ENCODE measurements at regions not wholly inside any gene's neighbourhood (a gene's known extent, or its start where the extent isn't known, plus 50 kb on each side); places are given as distances from the start of the nearest gene placed in this dataset.

DNA sequence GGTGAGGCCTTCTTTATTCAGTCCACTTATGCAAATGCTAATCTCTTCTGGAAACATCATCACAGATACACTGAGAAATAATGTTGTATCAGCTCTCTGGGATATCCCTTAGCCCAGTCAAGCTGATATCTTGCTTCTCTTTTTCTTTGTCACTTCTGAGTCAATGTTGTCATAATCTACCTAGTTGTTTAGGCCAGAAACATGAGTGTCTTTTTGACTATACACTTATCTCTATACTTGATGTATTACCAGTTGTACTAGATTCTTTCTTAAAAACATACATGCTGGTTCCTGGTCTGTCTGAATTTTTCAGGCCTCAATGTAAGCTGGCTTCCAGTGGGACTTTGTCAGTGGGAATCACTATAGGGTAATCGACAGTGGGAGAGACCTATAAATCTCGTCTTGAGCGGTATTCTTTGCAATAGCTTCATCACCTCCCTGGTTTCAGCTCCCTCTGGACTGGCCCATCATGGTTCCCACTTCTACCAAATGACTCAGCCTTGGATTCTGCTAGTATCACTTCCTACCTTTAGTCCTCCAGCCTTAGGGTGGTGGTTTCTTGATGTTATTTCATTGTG, 135.2 kb upstream of the CYYR1 start:
- no peaks in the 10 kb centered on the region for H3K9me3 Mint-ChIP-seq
- DNase-seq (ENCODE audit: low spot score in 2 of 2) (no peak), ATAC-seq (peak; percentile 40)
- H3K36me3 Mint-ChIP-seq = no peaks in the 10 kb centered on the region
- H3K27ac Mint-ChIP-seq = no peak overlapping the region
- H3K4me3 Mint-ChIP-seq = no peak overlapping the region
- H3K4me1 Mint-ChIP-seq = no peaks in the 10 kb centered on the region

DNA sequence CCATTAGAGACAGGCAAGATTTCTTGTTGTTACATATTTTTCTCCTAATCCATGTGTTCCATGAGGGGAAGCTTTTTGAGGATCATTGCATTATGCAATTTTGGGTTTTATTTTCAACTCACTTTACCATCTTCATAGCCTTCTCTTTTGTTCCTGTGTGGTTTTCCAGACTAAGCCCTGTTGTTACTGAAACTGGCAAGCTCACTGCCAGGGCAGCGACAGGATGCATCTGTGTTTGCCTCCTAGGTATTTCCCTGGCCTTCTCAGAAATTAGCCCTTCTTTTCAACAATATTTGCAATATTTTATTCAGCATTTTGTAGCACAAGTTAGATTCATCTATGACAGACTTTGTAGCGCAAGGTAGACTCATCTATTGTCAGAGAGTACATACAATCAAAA, 134.2 kb upstream of the CYYR1 start:
- H3K9me3 Mint-ChIP-seq = no peaks in the 10 kb centered on the region
- ATAC-seq (no peak), DNase-seq (ENCODE audit: low spot score in 2 of 2) (no peak)
- no peak overlapping the region for H3K4me3 Mint-ChIP-seq
- no peaks in the 10 kb centered on the region for H3K36me3 Mint-ChIP-seq
- H3K27ac Mint-ChIP-seq = no peak overlapping the region
- no peaks in the 10 kb centered on the region for H3K4me1 Mint-ChIP-seq

DNA sequence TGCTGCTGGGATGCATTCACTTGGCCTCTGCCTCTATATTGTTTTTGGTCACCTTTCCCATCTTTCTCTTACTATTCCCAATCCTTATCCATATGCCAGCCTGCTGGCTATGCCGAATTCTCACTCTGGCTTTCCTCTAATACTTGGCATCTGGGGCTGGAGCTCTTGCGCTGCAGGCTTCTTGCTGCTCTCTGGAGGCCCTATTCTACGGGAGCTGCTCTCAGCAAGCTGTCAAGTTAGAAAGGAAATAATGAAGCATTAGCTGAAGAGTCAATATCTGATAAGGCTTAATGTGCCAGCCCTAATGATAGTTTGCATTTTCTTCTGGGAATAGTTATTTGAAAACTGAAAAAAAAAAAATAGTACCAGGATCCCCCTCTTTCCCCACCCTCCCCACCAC, 125.3 kb upstream of the CYYR1 start:
- Mint-ChIP-seq H3K4me3 (no peak overlapping the region), H3K9me3 (no peaks in the 10 kb centered on the region), H3K27ac (no peak overlapping the region), H3K36me3 (no peaks in the 10 kb centered on the region), H3K4me1 (no peaks in the 10 kb centered on the region)
- DNase-seq (ENCODE audit: low spot score in 2 of 2) = no peak
- ATAC-seq = no peak

DNA sequence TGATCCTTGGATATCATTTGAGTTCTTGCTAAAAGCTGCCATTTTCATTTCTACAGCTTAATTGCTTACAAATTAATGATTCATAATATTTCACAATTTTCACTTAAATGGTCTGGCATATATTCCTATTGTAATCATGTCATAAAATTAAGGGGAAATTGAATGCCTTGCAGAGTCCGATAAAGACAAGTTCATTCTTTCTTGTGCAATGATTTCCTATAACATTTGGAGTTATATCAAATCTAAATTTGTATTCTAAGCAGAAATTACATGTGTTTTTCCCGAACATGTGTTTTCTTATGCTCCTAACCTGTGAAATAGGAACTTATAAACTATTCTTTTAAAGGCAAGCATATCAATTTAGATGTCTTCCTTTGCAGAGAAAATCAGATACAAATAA, 118.3 kb upstream of the CYYR1 start:
- Mint-ChIP-seq H3K4me1 (no peaks in the 10 kb centered on the region), H3K27ac (no peak overlapping the region), H3K9me3 (peaks cover 3% of the 10 kb centered on the region), H3K4me3 (no peak overlapping the region), H3K36me3 (no peaks in the 10 kb centered on the region)
- DNase-seq (ENCODE audit: low spot score in 2 of 2) (no peak), ATAC-seq (no peak)

DNA sequence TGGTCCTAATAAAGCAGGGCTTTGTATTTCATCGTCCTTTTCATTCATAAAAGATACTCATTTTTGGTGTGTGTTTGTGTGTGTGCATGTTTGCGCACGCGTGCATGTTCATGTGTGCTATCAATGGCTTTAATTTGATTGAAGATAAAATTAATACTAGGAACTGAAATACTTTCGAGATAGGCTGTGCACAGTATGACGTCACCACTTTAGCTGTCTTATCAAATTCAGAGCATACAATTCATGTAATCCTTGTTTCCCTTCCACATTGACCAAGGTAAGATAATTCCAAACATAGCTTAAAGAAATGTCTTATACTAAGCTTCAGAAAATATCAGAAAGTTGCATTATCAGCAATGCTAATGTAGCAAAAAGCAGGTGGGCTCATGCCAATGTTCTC, 113.6 kb upstream of the CYYR1 start:
- no peak overlapping the region for H3K4me3 Mint-ChIP-seq
- H3K36me3 Mint-ChIP-seq = no peaks in the 10 kb centered on the region
- no peaks in the 10 kb centered on the region for H3K4me1 Mint-ChIP-seq
- DNase-seq (ENCODE audit: low spot score in 2 of 2) = no peak
- peaks cover 3% of the 10 kb centered on the region for H3K9me3 Mint-ChIP-seq
- H3K27ac Mint-ChIP-seq = no peak overlapping the region
- ATAC-seq = no peak

DNA sequence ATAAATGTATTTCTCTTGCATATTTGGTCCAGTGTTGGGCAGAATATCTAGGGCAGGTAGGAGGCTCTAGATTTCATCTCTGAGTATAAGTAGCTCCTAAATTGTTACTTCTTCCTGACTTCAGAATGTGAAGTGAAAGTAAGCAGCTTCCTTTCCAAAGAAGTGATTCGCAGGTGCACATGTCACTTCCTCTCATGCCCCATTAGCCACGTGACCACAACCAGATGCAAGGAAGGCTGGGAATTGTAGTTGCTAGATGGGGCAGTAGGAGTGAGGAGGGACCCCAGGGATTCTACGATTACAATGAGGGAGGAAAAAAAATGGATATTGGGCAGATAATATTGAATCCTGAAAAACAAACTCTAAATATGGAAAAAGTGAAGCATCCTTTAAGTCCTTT, 113.2 kb upstream of the CYYR1 start:
- H3K4me1 Mint-ChIP-seq = no peaks in the 10 kb centered on the region
- H3K9me3 Mint-ChIP-seq = peaks cover 3% of the 10 kb centered on the region
- no peak overlapping the region for H3K27ac Mint-ChIP-seq
- H3K4me3 Mint-ChIP-seq = no peak overlapping the region
- ATAC-seq (no peak), DNase-seq (ENCODE audit: low spot score in 2 of 2) (no peak)
- H3K36me3 Mint-ChIP-seq = no peaks in the 10 kb centered on the region

DNA sequence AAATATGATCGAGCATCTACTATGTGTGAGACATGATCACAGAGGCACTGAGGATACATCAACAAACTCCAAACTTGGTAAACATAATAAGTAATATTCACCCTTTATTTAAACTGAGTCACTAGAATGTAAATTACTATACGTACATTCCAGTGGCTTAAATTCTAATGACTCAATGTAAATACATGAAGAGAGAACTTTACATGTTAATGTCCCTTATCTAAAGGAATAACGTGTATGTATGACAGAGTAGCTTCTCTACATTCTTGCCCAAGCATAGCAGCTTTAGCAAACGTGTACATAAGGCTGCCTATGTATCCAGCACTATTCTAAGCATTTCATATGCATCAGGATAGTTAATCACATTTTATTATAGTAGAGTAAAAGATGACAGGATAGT, 111.8 kb upstream of the CYYR1 start:
- no peaks in the 10 kb centered on the region for H3K4me1 Mint-ChIP-seq
- H3K4me3 Mint-ChIP-seq = no peak overlapping the region
- DNase-seq (ENCODE audit: low spot score in 2 of 2) (no peak), ATAC-seq (no peak)
- H3K36me3 Mint-ChIP-seq = no peaks in the 10 kb centered on the region
- H3K27ac Mint-ChIP-seq = no peak overlapping the region
- peaks cover 3% of the 10 kb centered on the region for H3K9me3 Mint-ChIP-seq

DNA sequence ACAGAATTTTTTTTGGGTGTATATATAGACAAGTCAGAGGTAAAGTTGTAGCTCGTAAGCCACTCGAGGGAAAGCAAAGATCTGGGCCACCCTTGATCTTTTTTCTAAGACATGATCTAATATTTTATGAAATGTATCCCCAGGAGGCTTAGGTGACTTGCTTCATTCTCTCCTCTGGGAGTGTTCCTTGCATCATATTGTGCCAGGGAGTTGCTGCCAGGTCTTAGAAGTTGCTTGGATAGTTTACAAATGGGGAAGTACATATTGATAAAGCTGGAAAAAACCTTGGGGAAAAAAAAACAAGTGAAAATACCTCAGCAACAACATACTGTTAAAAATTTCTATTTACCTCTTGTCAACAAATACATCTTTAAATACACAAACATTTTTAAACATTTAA, 110.9 kb upstream of the CYYR1 start:
- H3K4me1 Mint-ChIP-seq = no peaks in the 10 kb centered on the region
- no peak for DNase-seq (ENCODE audit: low spot score in 2 of 2)
- no peaks in the 10 kb centered on the region for H3K36me3 Mint-ChIP-seq
- no peak overlapping the region for H3K27ac Mint-ChIP-seq
- H3K4me3 Mint-ChIP-seq = no peak overlapping the region
- H3K9me3 Mint-ChIP-seq = peaks cover 3% of the 10 kb centered on the region
- no peak for ATAC-seq

DNA sequence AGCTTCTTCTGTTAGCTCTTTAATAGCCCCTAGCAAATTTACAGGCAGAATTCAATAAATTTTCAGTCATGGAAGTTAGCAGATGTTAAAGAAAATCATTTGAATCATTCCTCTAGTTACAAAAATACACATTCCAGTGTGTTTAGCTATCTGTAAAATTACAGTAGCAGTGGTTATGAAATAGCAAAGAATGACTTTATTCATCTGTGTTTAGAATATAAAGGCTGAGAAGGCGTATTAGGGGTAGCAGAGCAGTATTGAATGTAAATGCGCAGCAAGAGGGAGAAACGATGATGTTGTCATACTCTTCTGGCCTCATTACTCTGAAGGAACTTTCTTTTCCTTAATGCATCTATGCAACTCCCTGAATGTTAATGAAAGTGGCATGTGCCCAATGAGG, 106.2 kb upstream of the CYYR1 start:
- H3K4me3 Mint-ChIP-seq = no peak overlapping the region
- DNase-seq (ENCODE audit: low spot score in 2 of 2) (no peak), ATAC-seq (no peak)
- no peaks in the 10 kb centered on the region for H3K4me1 Mint-ChIP-seq
- H3K27ac Mint-ChIP-seq = no peak overlapping the region
- no peaks in the 10 kb centered on the region for H3K36me3 Mint-ChIP-seq
- no peaks in the 10 kb centered on the region for H3K9me3 Mint-ChIP-seq

DNA sequence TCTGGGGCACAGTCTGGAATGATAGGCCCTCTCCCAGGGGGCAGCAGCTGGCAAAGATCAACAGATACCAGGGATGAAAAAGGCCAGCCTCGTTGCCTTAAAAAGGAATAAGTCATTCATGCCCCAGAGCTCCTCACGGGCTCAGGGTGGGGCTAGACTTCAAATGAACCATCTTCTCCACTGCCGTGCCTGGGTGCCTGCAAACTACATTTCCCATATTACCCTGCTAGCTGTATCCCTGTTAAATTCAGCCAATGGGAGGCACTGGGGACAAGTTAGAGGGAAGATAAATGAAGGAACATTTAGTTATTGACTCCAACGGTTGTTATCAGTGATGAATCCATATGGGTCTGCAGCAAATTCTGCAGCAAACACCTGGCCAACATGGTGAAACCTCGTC, 101.2 kb upstream of the CYYR1 start:
- no peak for ATAC-seq

DNA sequence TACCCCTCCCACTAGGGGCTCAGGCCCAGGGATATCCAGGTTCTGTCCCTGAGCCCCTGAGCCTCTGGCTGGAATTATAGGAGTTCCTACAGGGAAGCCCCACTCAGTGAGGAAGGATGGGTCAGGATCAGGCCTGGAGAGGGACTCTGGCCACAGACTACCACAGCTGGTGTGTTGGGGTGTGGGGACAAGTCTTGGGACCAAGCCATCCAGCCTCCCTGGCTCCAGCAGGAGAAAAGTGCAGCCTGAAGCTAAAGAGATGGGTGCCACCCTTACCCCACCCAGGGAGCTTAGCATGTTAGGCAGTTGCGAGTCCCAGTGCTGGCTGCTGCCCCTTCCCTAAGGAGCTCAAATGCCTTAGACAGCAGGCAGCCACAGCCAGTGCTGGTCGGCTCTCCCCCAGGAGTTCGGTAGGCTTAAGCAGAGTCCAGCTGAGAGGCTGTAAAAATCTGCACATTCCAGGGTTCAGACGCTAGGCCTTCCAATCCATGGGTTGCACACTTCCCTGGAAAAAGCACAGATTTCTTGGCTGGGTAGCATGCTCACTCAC, 96.2 kb upstream of the CYYR1 start:
- peaks cover 10% of the 10 kb centered on the region for H3K9me3 Mint-ChIP-seq

More for the DNA sequence above, 101.2 kb upstream of the CYYR1 start:
- no peak overlapping the region for H3K27ac Mint-ChIP-seq
- H3K4me3 Mint-ChIP-seq = no peak overlapping the region
- H3K36me3 Mint-ChIP-seq = no peaks in the 10 kb centered on the region
- H3K9me3 Mint-ChIP-seq = peaks cover 3% of the 10 kb centered on the region
- H3K4me1 Mint-ChIP-seq = no peaks in the 10 kb centered on the region
- no peak for DNase-seq (ENCODE audit: low spot score in 2 of 2)

DNA sequence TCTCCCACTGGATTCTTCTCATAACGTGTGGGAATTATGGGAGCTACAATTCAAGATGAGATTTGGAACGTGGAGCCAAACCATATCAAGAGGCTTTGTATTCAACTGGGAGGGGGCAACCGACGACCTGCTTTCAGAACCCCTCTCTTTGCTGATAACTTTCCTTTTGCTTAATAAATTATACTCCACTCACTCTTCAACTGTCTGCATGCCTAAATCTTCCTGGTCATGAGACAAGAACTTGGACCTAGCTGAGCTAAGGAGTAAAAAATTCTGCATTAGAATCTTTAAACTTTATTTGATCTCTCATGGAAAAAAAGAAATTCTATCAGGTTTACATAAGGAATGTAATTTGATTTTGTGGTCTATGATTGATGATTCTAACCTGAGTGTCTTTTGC, 86.7 kb upstream of the CYYR1 start:
- no peaks in the 10 kb centered on the region for H3K4me1 Mint-ChIP-seq
- DNase-seq (ENCODE audit: low spot score in 2 of 2) = no peak
- H3K9me3 Mint-ChIP-seq = peaks cover 6% of the 10 kb centered on the region

More for the DNA sequence above, 96.2 kb upstream of the CYYR1 start:
- DNase-seq (ENCODE audit: low spot score in 2 of 2) = no peak
- Mint-ChIP-seq H3K27ac (no peak overlapping the region), H3K4me3 (no peak overlapping the region), H3K4me1 (no peaks in the 10 kb centered on the region), H3K36me3 (no peaks in the 10 kb centered on the region)
- ATAC-seq = no peak

DNA sequence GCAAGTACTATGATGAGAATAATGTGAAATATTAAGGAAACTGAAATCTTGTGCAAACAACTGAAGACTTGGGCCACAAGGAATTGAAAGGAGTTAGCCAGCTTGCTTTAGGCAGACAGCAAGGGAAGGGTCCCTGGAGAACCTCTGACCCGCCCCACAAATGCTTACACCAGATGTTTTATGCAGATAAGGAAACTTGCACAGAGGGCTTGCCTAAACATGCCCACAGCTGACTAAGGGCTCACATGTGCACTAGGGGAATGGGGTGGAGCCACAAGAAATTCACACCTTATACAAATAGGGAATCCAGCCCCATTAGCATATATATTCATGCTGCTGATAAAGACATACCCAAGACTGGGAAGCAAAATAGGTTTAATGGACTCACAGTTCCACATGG, 86.1 kb upstream of the CYYR1 start:
- ATAC-seq (no peak), DNase-seq (ENCODE audit: low spot score in 2 of 2) (no peak)
- no peak overlapping the region for H3K27ac Mint-ChIP-seq
- H3K4me1 Mint-ChIP-seq = no peaks in the 10 kb centered on the region
- no peaks in the 10 kb centered on the region for H3K36me3 Mint-ChIP-seq
- no peak overlapping the region for H3K4me3 Mint-ChIP-seq
- peaks cover 6% of the 10 kb centered on the region for H3K9me3 Mint-ChIP-seq

More for the DNA sequence above, 86.7 kb upstream of the CYYR1 start:
- ATAC-seq = no peak
- no peaks in the 10 kb centered on the region for H3K36me3 Mint-ChIP-seq
- no peak overlapping the region for H3K4me3 Mint-ChIP-seq
- no peak overlapping the region for H3K27ac Mint-ChIP-seq

DNA sequence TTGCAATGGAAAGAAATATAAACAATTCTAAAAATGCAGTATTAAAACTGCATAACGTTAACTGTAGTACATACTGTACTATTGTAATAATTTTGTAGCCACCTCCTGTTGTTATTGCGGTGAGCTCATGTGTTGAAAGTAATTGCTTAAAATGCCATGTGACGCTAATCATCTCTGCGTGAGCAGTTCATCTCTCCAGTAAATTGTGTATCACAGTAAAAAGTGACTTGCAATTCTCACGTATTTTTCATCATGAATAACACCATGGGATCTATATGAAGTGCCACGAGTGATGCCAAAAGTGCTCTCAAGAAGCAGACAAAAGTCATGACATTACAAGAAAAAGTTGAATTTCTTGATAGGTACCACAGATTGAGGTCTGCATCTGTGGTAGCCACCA, 82.4 kb upstream of the CYYR1 start:
- DNase-seq (ENCODE audit: low spot score in 2 of 2) = no peak
- Mint-ChIP-seq H3K27ac (no peak overlapping the region), H3K4me3 (no peak overlapping the region), H3K9me3 (peaks cover 9% of the 10 kb centered on the region), H3K36me3 (no peaks in the 10 kb centered on the region), H3K4me1 (no peaks in the 10 kb centered on the region)
- no peak for ATAC-seq

DNA sequence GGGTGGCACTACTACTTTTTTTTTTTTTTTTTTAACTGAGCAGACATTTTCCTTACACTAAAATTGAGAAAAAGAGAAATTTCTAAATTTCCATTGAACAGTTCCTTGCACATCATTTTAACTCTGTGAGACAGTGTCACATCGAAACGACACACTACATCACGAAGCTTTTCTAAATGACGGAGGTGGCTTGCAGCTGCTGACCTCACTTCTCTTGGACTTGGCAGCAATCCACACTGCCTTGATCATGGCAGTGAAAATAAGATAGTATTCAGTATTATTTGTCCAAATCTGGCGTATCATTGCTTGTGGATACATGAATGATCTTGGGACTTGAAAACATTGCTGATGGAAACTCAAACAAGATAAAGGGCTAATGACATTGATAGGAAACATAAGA, 80.3 kb upstream of the CYYR1 start:
- Mint-ChIP-seq H3K4me3 (no peak overlapping the region), H3K36me3 (no peaks in the 10 kb centered on the region), H3K4me1 (no peaks in the 10 kb centered on the region), H3K9me3 (peaks cover 6% of the 10 kb centered on the region), H3K27ac (no peak overlapping the region)
- ATAC-seq (no peak), DNase-seq (ENCODE audit: low spot score in 2 of 2) (no peak)

DNA sequence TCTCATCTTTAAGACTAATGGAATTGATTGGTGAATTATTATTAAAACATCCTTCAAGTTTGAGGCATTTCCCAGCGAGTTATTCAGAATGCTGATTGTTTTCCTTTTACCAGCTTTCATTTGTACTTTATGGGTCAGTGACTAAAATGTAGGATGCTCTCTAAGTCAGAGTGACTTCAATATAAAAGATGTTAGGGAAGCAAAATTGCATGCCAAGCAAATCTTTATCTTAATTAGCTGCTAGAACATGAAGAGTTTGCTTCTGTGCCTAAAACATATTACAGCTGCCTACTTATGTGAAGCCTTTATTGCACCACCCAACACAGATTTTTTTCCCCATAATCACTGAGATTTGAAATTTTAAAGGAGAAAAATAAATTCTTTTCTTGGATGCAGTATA, 79.8 kb upstream of the CYYR1 start:
- DNase-seq (ENCODE audit: low spot score in 2 of 2) = no peak
- H3K36me3 Mint-ChIP-seq = no peaks in the 10 kb centered on the region
- no peak overlapping the region for H3K27ac Mint-ChIP-seq
- no peaks in the 10 kb centered on the region for H3K4me1 Mint-ChIP-seq
- H3K4me3 Mint-ChIP-seq = no peak overlapping the region
- ATAC-seq = no peak
- peaks cover 6% of the 10 kb centered on the region for H3K9me3 Mint-ChIP-seq

DNA sequence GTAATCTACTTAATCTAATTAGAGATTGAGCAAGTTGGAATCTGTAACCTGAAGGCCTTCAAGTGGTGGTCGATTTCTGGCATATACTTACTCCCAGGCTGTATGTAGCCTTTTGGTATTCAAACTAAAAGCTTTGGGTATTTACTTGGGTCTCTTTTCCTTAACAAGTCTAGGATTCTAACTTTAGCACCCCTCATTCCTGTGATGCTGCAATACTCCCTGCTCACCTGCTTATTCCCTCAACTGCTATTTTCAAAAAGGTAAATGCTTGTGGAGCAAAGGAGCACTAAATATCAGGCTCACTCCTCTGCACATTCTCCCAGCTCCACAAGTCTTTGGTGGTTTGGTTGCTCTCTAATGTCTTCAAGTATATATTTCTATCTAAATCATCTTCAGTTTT, 68.0 kb upstream of the CYYR1 start:
- no peak for ATAC-seq
- H3K27ac Mint-ChIP-seq = no peak overlapping the region

More for the DNA sequence above, 68.0 kb upstream of the CYYR1 start:
- Mint-ChIP-seq H3K4me3 (no peak overlapping the region), H3K4me1 (no peaks in the 10 kb centered on the region), H3K36me3 (no peaks in the 10 kb centered on the region), H3K9me3 (no peaks in the 10 kb centered on the region)
- no peak for DNase-seq (ENCODE audit: low spot score in 2 of 2)

All from stimulated activated effector memory CD8-positive, alpha-beta T cell treated with anti-CD3 and anti-CD28 coated beads, Interleukin-12 subunit alpha, Interleukin-12 subunit beta, amount 100 ng/mL, for 72 hours (primary cell).